RWPE2 (cell line): ENCODE measurements at regions not wholly inside any gene's neighbourhood (a gene's known extent, or its start where the extent isn't known, plus 50 kb on each side); places are given as distances from the start of the nearest gene placed in this dataset.

Experiments
- ATAC-seq: fragments of 200-7000 bp; cut with Tn5 transposase; 3 replicates; pipeline ENCODE4 v1.9.1; 2021; ENCODE audit warnings: low read depth
- DNase-seq: peaks from one replicate; pipeline ENCODE4 v3.0.0-alpha.2; 2020; ENCODE audit warnings: low spot score
- H3K27ac ChIP-seq: fragments of 450-650 bp; 2 replicates; pipeline ENCODE4 v1.5.1; 2017; ENCODE audit warnings: mild to moderate bottlenecking; ENCODE audit not compliant: poor library complexity, severe bottlenecking
- H3K27me3 ChIP-seq: fragments of 250-450 bp; sonication (Bioruptor Pico); 2 replicates; pipeline ENCODE4 v1.5.1; 2021; ENCODE audit warnings: mild to moderate bottlenecking, moderate library complexity; ENCODE audit not compliant: insufficient read depth, poor library complexity, severe bottlenecking
- H3K36me3 ChIP-seq: fragments of 250-450 bp; sonication (Bioruptor Pico); 2 replicates; pipeline ENCODE4 v1.5.1; 2020; ENCODE audit warnings: low read depth, mild to moderate bottlenecking, moderate library complexity
- H3K4me1 ChIP-seq: fragments of 250-450 bp; sonication (Bioruptor Pico); 2 replicates; pipeline ENCODE4 v1.5.1; 2021; ENCODE audit warnings: mild to moderate bottlenecking, moderate library complexity; ENCODE audit not compliant: insufficient read depth, poor library complexity, severe bottlenecking
- H3K4me3 ChIP-seq: fragments of 250-450 bp; sonication (Bioruptor Pico); 2 replicates; pipeline ENCODE4 v1.5.1; 2021; ENCODE audit warnings: mild to moderate bottlenecking, moderate library complexity; ENCODE audit not compliant: severe bottlenecking
- H3K9me3 ChIP-seq: fragments of 250-450 bp; sonication (Bioruptor Pico); 2 replicates; pipeline ENCODE4 v1.5.1; 2021; ENCODE audit warnings: mild to moderate bottlenecking, moderate library complexity; ENCODE audit not compliant: severe bottlenecking
- CTCF ChIP-seq: fragments of 450-650 bp; IDR thresholded peaks from one replicate; pipeline ENCODE4 v1.5.1; 2017; ENCODE audit warnings: mild to moderate bottlenecking, moderate library complexity; ENCODE audit not compliant: poor library complexity, severe bottlenecking

- no peak for DNase-seq
- Histone ChIP-seq H3K4me3 (no peak overlapping the region), H3K27me3 (peaks cover 3% of the 10 kb centered on the region), H3K36me3 (no peaks in the 10 kb centered on the region), H3K9me3 (no peaks in the 10 kb centered on the region), H3K27ac (no peak overlapping the region), H3K4me1 (no peaks in the 10 kb centered on the region)
- ATAC-seq, result no peak
- TF ChIP-seq CTCF, result no peak
Measured at GRCh38 chr11:13862845-13863392, 99.6 kb upstream of the SPON1 start.

GRCh38 chr11:13868710-13869397, 93.7 kb upstream of the SPON1 start:
- Histone ChIP-seq H3K4me3 (no peak overlapping the region), H3K27me3 (peaks cover 6% of the 10 kb centered on the region), H3K4me1 (peaks cover 8% of the 10 kb centered on the region), H3K9me3 (no peaks in the 10 kb centered on the region), H3K36me3 (no peaks in the 10 kb centered on the region), H3K27ac (no peak overlapping the region)
- ATAC-seq, result peak; percentile 55; the same call in 2 of the 3 replicates
- no peak for TF ChIP-seq CTCF
- DNase-seq, result no peak

- H3K4me3 ChIP-seq, result no peak overlapping the region
- no peaks in the 10 kb centered on the region for H3K36me3 ChIP-seq
- no peak overlapping the region for H3K27ac ChIP-seq
- no peak for ATAC-seq
- no peaks in the 10 kb centered on the region for H3K9me3 ChIP-seq
- H3K4me1 ChIP-seq, result peaks cover 8% of the 10 kb centered on the region
- H3K27me3 ChIP-seq, result peaks cover 6% of the 10 kb centered on the region
- TF ChIP-seq CTCF, result no peak
- DNase-seq, result no peak
Measured at GRCh38 chr11:13869398-13869886, 93.1 kb upstream of the SPON1 start.

GRCh38 chr11:13874597-13874996, 87.9 kb upstream of the SPON1 start:
- no peak for DNase-seq
- TF ChIP-seq CTCF, result no peak

GRCh38 chr11:13875643-13876042, 86.9 kb upstream of the SPON1 start:
- TF ChIP-seq CTCF, result no peak
- Histone ChIP-seq H3K27ac (no peak overlapping the region), H3K27me3 (peaks cover 3% of the 10 kb centered on the region), H3K4me3 (no peak overlapping the region), H3K4me1 (peaks cover 8% of the 10 kb centered on the region), H3K9me3 (no peaks in the 10 kb centered on the region), H3K36me3 (no peaks in the 10 kb centered on the region)
- DNase-seq (no peak), ATAC-seq (no peak)

More at GRCh38 chr11:13874597-13874996, 87.9 kb upstream of the SPON1 start:
- peaks cover 8% of the 10 kb centered on the region for H3K4me1 ChIP-seq
- no peak for ATAC-seq
- H3K27ac ChIP-seq, result no peak overlapping the region
- peaks cover 3% of the 10 kb centered on the region for H3K27me3 ChIP-seq
- no peaks in the 10 kb centered on the region for H3K9me3 ChIP-seq
- no peak overlapping the region for H3K4me3 ChIP-seq
- H3K36me3 ChIP-seq, result no peaks in the 10 kb centered on the region
